Suprapubic skin (tissue), 4 donors: ENCODE measurements at regions not wholly inside any gene's neighbourhood (a gene's known extent, or its start where the extent isn't known, plus 50 kb on each side); places are given as distances from the start of the nearest gene placed in this dataset.

Experiments
- EP300 ChIP-seq: sonication (generic); formaldehyde crosslinking; IDR thresholded peaks from one replicate; pipeline ENCODE4 v1.6.1; 2017; ENCODE audit warnings: antibody characterized with exemption
- POLR2A ChIP-seq, 2 donors: fragments of 450-650 bp; IDR thresholded peaks; one replicate each; pipeline ENCODE4 v1.6.1; 2017; ENCODE audit warnings: antibody characterized with exemption in 2 of 2, mild to moderate bottlenecking in 2 of 2, moderate library complexity in 2 of 2
- POLR2AphosphoS5 ChIP-seq, 3 donors: sonication (generic); formaldehyde crosslinking; IDR thresholded peaks; one replicate each; pipeline ENCODE4 v1.6.1; 2017; ENCODE audit warnings: antibody characterized with exemption in 3 of 3
- TF ChIP-seq, protein P1 (sequence below), 2 donors: fragments of 200-600 bp in 1 of 2; fragments of 450-650 bp in 1 of 2; sonication (generic) in 1 of 2; IDR thresholded peaks; one replicate each; pipeline ENCODE4 v1.5.1; 2016 to 2019; ENCODE audit warnings: antibody characterized with exemption in 2 of 2, mild to moderate bottlenecking in 1 of 2, moderate library complexity in 1 of 2

DNA sequence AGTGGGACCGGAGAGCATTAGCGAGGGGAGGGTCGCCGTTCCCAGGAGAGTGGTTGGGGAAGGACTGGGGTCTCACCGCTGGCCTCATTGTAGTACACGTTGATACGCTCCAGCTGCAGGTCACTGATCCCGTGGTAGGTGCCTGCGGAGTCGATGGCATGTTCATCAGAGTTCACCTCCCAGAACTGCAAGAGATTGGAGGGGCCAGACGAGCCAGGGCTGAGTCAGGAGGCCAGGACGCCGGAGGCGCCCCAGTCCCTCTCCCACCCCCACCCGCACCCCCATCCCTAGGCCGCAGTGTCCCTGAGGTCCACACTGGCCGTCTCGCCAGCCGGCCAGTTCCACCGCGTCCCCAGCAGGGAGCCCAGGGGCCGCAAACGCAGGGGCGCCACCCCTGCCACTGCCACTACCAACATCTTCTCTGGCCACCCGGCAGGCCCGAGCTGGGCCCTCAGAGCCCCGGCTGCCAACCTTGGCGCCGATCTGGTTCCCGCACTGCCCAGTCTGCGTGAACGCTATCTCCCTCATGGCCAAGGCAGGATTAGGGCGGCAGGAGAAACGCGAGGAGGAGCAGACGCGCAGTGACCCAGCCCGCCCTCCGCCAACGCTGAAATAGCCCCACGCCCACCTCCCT, 144.2 kb downstream of the ALG10 start:
- TF ChIP-seq, protein P1, sequence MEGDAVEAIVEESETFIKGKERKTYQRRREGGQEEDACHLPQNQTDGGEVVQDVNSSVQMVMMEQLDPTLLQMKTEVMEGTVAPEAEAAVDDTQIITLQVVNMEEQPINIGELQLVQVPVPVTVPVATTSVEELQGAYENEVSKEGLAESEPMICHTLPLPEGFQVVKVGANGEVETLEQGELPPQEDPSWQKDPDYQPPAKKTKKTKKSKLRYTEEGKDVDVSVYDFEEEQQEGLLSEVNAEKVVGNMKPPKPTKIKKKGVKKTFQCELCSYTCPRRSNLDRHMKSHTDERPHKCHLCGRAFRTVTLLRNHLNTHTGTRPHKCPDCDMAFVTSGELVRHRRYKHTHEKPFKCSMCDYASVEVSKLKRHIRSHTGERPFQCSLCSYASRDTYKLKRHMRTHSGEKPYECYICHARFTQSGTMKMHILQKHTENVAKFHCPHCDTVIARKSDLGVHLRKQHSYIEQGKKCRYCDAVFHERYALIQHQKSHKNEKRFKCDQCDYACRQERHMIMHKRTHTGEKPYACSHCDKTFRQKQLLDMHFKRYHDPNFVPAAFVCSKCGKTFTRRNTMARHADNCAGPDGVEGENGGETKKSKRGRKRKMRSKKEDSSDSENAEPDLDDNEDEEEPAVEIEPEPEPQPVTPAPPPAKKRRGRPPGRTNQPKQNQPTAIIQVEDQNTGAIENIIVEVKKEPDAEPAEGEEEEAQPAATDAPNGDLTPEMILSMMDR (IDR thresholded peaks at IDR 0.05) = no peak
- TF ChIP-seq POLR2AphosphoS5 (IDR thresholded peaks at IDR 0.05) (no peak), EP300 (no peak), POLR2A (IDR thresholded peaks at IDR 0.05) (no peak)
